Ammon's horn (tissue), 1 donor: ENCODE measurements at regions not wholly inside any gene's neighbourhood (a gene's known extent, or its start where the extent isn't known, plus 50 kb on each side); places are given as distances from the start of the nearest gene placed in this dataset.
"Not testable (repeated sequence)": the region's sequence is repeated elsewhere in the genome, so short reads cannot be mapped to it uniquely, and the experiment has no call there.

Experiments
- DNase-seq: peaks from one replicate; pipeline ENCODE4 v3.0.0-alpha.2; 2016; ENCODE audit warnings: low spot score

DNA sequence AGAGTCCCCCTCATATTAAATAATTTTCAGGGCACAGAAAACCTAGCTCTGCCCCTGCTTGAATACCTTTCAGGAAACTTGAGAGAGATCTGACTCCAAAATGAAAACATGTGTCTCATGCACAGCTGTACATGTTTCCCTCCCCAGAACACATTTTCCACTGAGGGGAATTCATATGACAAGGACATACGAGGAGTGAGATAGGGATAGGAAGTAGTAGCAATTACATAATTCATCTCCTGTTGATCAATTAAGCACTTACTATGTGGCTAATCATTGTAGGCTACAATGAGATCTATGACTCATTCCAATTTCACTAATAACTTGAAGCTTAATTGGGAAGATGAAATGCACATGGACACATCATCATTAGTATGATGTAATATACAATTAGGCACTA is 302.1 kb downstream of the PCDH11X start:
- DNase-seq = not testable (repeated sequence)

DNA sequence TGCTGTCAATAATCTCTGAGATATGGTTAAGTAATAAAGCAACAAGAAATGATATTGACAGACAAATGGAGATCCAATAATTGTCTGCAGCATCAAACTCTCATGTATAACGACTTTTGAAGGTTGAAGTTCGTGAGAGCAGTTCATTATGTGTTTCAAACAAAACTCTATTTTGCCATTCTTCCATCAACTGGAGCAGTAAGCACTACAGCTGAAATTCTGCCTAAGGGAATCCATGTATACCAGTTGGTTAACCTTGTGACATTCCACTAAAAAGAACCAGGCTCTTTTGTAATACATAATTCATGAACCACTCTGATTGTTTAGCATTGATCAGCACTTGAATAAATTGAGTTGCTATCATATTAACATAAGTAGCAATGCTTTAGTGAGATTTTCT is 311.6 kb downstream of the PCDH11X start:
- DNase-seq = not testable (repeated sequence)

DNA sequence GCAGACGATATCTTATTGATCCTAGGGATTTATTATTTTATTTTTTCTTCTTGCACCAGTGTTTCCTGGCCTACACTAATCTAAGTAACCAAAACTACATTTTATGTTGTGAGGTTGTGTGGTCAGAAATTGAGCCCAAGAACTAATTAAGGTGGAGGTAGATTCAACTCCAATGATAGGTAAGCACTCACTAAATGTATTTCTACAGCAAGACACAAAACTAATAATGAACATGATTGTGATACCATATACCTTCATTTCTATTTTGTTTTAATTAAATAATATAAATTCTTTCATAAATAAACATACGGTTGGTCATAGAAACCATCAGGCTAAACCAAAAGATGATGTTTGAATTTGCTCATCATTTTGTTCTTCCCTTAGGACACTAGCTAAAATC is 319.0 kb downstream of the PCDH11X start:
- DNase-seq = not testable (repeated sequence)

DNA sequence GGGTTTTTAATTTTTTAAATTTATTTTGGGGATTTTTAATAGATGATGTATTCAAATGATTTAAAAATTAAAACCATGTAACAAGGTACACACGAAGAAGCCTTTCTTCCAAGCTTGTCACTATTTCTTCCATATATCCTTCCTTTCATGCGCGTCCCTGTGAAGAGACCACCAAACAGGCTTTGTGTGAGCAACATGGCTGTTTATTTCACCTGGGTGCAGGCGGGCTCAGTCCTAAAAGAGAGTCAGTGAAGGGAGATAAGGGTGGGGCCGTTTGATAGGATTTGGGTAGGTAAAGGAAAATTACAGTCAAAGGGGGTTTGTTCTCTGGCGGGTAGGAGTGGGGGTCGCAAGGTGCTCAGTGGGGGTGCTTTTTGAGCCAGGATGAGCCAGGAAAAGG is 320.9 kb downstream of the PCDH11X start:
- not testable (repeated sequence) for DNase-seq

DNA sequence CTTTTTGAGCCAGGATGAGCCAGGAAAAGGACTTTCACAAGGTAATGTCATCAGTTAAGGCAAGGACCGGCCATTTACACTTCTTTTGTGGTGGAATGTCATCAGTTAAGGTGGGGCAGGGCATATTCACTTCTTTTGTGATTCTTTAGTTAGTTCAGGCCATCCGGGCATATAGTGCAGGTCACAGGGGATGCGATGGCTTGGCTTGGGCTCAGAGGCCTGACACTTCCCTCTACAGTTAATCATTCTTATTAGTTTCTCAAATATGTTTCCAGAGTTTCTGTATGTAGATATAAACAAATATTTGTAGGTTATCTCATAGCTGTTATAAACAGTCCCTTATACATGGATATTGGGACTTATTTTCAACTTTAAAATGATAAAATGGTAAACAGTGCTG is 326.5 kb downstream of the PCDH11X start:
- not testable (repeated sequence) for DNase-seq

DNA sequence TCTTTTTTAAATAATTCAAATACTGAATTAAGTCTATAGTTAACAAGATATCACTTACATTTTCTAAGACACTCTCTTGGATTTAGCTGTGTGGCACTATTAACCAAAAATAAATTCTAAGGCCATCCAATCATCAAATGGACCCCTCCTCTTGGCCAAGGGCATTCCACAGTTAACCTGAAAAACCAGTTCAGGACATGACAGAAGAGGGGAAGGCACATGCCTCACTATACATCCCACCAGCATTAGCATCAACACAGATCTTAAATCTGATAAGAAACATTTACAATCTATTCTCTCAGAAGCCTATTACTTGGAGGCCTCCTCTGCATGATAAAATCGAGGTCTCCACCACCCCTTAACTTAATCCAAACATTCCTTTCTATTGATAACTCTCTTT is 327.5 kb downstream of the PCDH11X start:
- DNase-seq = not testable (repeated sequence)

DNA sequence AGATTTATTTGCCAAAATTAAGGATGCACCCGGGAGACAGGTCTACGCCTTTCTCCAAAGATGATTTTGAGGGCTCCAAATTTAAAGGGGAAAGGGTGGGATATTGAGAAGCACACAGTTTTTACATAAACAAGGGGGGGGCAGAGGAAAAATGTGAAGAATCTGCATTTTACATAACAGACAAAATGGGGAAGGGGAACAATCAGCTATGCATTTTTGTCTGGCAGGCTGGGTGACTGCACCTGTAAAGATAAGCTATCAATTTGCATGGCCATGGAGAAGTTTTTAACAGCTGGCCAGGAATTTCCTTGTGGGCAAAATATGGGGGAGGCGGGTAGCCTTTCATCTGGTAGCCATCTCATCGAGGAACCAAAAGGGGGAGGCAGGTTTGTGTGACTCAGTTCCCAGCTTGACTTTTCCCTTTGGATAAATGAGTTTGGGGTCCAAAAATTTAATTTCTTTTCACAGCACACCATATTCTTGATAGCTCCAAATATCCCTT is 331.3 kb downstream of the PCDH11X start:
- not testable (repeated sequence) for DNase-seq

DNA sequence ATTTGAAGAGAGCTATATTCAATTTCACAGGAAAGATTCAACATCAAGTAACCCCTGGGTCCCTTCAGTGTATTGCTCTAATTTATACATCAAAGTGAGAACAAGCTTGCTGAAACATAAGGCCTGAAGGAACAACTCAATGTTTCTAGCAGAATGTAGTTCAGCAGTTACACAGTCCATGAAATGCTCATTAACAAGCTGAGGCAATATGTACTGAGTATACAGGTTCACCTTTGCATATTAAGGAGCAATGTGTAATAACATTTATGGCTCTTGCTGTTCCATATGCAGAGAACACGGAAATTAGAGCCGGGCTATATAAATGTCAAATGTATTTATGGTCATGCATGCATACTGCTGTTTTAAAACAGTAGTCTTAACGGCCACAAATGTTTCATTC is 338.5 kb downstream of the PCDH11X start:
- not testable (repeated sequence) for DNase-seq

DNA sequence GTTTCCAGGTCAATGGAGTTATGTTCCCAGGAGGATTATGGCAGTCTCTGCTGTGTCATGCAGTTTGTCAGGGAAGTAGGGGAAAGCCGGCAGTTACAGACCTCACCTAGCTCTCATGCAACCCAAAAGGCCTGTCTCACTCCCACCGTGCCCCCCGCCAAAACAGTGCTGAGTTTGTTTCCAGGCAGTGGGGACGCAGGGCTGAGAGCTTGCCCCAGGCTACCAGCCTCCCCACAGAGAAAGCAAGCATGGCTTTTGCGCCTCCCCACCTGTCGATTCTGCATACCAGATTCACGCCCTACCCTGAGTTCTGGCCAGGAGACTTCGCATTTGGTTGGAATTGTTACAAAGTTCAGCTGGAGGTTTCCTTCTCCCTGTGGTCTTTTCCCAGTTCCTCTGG is 383.9 kb downstream of the PCDH11X start:
- not testable (repeated sequence) for DNase-seq

DNA sequence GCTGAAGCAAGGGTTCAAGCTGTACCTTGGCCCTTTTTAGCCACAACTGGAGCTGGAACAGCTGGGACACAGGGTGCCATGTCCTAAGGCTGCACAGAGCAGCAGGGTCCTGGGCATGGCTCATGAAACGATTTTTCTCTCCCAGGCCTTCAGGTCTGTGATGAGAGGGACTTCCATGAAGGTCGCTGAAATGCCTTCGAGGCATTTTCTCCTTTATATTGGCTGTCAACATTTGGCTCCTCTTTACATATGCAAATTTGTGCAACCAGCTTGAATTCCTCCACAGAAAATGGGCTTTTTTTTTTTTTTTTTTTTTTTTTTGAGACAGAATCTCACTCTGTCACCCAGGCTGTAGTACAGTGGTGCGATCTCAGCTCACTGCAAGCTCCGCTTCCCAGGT is 430.8 kb downstream of the PCDH11X start:
- DNase-seq = no peak

DNA sequence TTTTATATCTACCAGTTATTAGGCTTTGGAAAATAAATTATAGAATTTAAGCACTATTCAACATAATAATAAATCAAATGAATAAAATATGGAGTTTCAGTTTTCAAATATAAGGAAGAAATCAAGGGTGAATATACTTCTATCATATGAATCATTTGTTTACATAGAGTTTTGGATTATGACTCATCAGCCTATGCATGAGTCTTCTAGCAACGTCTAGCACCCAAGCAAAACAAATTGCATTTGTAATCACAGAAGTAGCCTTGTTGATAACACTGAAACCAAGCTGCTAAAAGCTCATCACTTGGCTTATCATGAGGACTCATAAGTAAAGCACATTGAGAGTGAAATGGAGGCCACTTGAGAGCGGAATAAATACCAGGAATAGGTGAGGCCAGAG is 434.6 kb downstream of the PCDH11X start:
- DNase-seq = no peak

DNA sequence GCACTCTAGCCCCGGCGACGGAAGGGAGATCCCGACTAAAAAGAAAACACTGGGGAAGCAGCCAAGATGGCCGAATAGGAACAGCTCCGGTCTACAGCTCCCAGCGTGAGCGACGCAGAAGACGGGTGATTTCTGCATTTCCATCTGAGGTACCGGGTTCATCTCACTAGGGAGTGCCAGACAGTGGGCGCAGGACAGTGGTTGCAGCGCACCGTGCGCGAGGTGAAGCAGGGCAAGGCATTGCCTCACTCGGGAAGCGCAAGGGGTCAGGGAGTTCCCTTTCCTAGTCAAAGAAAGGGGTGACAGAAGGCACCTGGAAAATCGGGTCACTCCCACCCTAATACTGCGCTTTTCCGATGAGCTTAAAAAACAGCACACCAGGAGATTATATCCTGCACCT is 435.8 kb downstream of the PCDH11X start:
- DNase-seq = not testable (repeated sequence)

DNA sequence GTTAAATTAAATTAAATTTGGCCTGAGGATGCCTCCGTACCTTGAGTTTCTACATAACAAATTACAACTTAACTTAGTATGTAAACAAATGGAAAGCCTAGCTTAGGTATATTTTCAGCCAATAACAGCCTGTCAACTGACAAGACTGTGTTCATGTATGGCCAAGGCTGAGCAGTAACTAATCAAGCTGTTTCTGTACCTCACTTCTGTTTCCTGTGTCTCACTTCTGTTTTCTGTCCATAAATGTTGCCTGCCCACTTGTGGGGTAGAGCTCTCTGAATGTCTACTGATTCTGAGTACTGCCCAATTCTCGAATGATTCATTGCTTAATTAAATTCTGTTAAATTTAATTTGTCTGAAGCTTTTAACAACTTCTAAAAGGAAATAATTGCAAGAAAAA is 445.2 kb downstream of the PCDH11X start:
- DNase-seq = no peak

DNA sequence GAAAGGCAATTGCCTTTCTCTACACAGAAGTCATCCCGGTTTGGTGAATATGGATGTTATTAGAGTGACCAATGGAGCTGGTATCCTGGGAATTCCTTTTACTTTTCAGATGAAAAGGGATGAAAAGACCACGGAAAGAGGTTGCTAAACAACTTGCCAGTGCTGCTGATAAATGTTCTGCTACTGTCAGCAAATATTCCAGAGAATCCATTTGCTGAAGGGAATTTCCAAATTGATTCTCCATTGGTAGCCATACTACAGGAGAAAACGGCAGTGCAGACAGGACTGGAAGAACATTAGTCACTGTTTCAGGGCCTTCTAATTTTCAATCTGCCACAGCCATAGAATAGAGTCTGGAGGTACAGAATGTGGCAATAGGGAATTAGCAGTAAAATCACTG is 451.5 kb downstream of the PCDH11X start:
- no peak for DNase-seq

DNA sequence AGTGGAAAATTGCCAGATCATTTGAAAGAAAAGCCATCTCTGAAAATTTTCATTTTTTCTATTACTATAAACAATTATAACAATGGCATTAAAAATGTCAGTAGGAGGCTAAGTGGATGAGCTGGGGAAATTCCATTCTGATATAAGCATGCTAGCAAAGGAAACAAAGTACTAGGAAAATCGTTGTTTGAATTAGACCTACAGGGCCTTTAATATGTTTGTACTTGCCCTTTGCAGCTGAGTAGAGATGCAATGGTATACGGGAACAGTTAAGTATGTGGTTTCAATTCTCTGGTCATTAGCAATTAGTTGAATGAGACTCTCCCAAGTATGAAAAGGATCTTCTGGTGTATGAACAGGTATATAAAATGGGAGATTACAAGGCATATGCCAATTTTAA is 452.2 kb downstream of the PCDH11X start:
- no peak for DNase-seq

DNA sequence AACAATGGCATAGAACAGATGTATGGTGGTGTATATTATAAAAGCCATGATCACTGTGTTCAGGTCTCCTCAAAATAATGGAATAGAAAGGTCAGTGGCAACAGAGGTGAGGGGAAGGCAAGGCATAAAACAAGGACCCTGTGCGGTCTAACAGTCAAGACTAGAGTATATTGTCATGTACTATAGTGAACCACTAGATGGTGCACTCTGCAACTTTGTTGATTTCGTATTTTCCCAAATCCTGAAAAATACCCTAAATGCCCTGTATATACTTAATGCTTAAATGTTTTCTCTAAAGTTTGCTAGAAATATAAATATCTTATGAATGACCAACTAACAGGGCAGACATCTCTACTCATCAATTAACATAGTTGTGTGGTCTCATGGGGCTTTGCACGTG is 453.0 kb downstream of the PCDH11X start:
- DNase-seq = peak; percentile 5

DNA sequence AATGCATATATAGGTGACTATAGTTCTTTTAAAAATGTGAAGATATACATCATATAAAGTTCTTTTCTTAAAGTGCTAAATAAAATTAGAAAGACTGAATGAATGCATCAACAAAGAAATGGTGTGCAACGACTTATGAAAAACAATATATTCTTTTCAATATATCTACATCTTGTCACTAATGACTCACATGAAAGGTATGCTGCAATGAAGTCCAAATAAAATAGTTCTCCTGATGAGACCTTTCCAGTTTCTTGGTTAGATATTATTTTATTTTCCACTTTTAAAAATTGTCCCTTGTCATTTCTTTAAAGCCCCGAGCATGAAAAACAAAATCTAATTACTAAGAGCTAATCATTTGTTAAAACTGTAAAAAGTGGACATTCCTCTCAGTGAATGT is 462.1 kb downstream of the PCDH11X start:
- DNase-seq = no peak

DNA sequence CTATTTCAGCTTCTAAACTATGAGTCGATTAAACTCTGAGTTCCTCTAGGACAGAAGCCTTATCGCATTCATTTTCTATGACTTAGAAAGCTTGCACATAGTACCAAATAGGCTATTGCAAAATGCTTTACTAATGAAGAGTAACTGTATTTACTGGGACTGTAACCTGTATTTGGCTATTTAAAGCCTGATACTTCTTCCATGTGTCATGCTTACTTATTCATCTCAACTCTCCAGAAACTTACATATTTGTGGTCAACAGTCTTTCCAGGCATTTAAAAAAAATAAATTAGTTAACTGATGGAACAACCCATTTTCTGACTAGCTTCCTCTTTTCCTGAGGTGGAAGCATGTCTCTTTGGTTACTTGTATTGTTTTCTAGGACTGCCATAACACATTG is 467.9 kb downstream of the PCDH11X start:
- DNase-seq = no peak

DNA sequence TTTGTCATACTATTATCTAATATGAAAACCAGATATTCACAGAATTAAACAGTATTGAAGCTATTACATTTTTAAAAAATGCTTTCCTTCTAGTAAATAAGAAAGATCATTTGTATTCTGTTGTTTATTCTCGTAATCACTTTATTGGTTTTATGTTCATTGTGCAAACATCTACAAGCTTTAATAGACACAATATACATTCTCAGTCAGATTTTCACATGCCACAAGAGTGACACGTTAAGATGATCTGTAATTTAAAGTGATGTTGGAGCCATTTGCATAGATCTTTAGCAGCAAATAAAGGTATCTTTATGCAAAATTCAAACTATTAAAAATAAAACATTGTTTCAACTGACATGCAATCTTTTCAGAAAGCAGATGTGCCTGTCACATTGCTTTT is 469.9 kb downstream of the PCDH11X start:
- DNase-seq = no peak

DNA sequence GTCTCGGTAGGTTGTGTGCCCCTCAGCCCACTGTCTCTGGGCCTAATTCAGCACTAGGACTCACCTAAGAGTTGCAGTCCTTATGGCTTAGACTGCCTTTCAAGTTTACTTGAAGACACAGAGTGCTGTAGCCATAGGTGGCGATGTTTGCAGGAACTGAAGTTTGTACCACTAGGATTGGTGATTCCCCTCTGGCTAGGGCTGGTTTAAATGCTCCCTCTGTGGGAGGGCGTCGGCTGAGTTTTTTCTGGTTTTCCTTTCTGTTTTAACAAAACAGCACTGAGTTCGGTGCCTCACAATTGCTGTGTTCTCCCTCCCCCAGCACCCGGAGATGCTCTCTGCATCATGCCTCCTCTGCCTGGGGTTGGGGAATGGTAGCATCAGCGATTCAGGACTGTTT is 480.9 kb downstream of the PCDH11X start:
- DNase-seq = no peak

DNA sequence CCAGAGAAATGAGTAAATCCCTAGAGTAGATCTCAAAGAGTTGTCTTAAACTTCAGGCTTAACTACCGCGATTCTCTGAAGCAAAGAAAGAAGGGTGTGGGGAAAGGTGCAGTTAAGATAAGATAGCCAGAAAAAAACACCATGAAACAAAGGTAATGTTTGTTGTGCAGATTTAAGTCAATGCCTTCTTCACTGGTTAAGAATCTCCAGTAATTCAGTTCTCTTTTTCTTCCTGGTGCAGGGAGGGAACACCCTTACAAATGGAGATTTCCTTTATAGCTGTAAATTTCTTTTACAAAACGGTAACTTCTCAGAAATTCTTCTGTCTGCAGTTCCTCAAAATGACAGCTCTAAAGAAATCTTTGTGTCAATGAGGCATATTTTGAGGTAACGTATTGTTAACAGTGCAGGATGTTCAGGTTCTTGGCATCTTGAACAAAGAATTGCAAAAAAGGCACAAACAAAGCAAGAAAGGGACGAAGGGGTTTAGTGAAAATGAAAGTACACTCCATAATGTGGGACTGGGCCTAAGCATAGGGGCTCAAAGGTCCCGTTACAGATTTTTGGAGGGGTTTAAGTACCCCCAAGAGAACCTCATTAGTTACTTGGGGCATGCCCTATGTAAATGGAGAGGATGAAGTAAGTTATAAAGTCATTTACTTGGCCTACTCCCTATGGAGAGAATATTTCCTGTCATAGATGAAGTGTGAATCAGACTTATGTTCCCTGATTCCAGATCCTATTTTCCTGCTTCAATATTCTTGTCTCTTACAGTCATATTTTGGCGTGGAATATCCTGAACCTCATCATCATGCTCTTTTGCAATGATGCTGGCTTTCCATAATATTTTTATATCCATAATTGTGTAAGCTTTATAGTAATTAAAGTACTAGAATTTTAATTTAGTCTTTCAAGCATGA is 492.0 kb downstream of the PCDH11X start:
- no peak for DNase-seq

DNA sequence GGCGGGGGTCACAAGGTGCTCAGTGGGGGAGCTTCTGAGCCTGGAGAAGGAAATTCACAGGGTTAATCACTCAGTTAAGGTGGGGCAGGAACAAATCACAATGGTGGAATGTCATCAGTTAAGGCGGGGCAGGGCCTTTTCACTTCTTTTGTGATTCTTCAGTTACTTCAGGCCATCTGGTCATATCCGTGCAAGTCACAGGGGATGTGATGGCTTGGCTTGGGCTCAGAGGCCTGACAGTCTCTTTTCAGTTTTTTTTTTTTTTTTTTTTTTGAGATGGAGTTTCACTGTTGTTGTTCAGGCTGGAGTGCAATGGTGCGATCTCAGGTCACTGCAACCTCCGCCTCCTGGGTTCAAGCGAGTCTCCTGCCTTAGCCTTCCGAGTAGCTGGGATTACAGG is 499.4 kb downstream of the PCDH11X start:
- not testable (repeated sequence) for DNase-seq

DNA sequence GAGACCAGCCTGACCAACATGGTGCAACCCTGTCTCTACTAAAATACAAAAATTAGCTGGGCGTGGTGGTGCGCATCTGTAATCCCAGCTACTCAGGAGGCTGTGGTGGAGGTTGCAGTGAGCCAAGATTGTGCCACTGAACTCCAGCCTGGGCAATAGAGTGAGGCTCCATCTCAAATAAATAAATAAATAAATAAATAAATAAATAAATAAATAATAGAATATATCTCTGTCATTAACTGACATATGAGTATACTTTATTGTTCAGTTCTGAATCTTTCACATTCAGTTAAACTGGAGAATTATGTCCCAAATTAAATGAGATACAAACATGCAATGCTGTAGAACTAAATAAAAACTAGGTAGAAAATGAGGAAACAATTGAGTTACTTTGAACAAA is 501.2 kb downstream of the PCDH11X start:
- not testable (repeated sequence) for DNase-seq

DNA sequence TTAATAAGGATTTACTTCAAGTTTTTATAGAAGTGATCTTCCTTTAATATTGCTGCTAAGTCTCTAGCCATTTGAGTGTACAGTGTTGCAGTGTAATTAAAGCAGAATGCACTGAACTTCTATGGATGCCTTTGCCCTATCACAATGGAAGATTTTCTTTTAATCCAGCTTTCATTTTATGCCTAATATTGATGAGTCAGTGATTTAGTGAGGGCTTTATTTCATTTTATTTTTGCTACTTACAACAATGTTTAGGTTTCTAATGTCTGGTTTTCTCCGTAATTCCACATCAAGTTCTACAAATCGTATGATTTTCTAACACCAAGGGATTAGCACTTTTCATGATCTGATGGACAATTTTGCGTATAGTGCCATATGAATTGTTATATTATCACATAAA is 504.1 kb downstream of the PCDH11X start:
- DNase-seq = no peak
